GM21723 (cell line): ENCODE measurements at regions not wholly inside any gene's neighbourhood (a gene's known extent, or its start where the extent isn't known, plus 50 kb on each side); places are given as distances from the start of the nearest gene placed in this dataset.
"Not testable (repeated sequence)": the region's sequence is repeated elsewhere in the genome, so short reads cannot be mapped to it uniquely, and the experiment has no call there.

Experiments
- ATAC-seq: cut with Tn5 transposase; IDR thresholded peaks from one replicate; pipeline ENCODE4 v1.9.1; 2021; ENCODE audit warnings: mild to moderate bottlenecking, moderate library complexity; ENCODE audit not compliant: unreplicated experiment

- ATAC-seq: not testable (repeated sequence)
These were observed 600.1 kb downstream of the PRR16 start for GRCh38 chr5:121064241-121064640.

GRCh38 chr5:121086671-121087070 is 622.6 kb downstream of the PRR16 start:
- ATAC-seq: no peak

- no peak for ATAC-seq
These were observed 623.5 kb downstream of the PRR16 start for GRCh38 chr5:121087560-121087959.

- ATAC-seq: no peak
These were observed 624.2 kb downstream of the PRR16 start for GRCh38 chr5:121088341-121088740.

- no peak for ATAC-seq
These were observed 626.7 kb downstream of the PRR16 start for GRCh38 chr5:121090822-121091221.

- ATAC-seq: no peak
These were observed 636.8 kb downstream of the PRR16 start for GRCh38 chr5:121100931-121101330.

GRCh38 chr5:121105921-121106320 is 641.8 kb downstream of the PRR16 start:
- no peak for ATAC-seq

GRCh38 chr5:121106721-121107690 is 642.9 kb downstream of the PRR16 start:
- not testable (repeated sequence) for ATAC-seq

GRCh38 chr5:121108725-121109124 is 644.6 kb downstream of the PRR16 start:
- ATAC-seq: no peak

- no peak for ATAC-seq
These were observed 645.7 kb downstream of the PRR16 start for GRCh38 chr5:121109817-121110216.

- no peak for ATAC-seq
These were observed 657.7 kb downstream of the PRR16 start for GRCh38 chr5:121121786-121122185.

GRCh38 chr5:121138495-121138907 is 674.4 kb downstream of the PRR16 start:
- no peak for ATAC-seq

- no peak for ATAC-seq
These were observed 674.9 kb downstream of the PRR16 start for GRCh38 chr5:121138952-121139351.

GRCh38 chr5:121144764-121145163 is 680.7 kb downstream of the PRR16 start:
- ATAC-seq: no peak

- no peak for ATAC-seq
These were observed 687.4 kb downstream of the PRR16 start for GRCh38 chr5:121151534-121151933.

- no peak for ATAC-seq
These were observed 688.3 kb downstream of the PRR16 start for GRCh38 chr5:121152411-121152810.

- no peak for ATAC-seq
These were observed 692.5 kb downstream of the PRR16 start for GRCh38 chr5:121156565-121156964.

- ATAC-seq: no peak
These were observed 693.2 kb upstream of the FTMT start for GRCh38 chr5:121158451-121158850.

GRCh38 chr5:121160591-121160990 is 691.1 kb upstream of the FTMT start:
- ATAC-seq: no peak

- ATAC-seq: no peak
These were observed 687.0 kb upstream of the FTMT start for GRCh38 chr5:121164632-121165031.

GRCh38 chr5:121171361-121171760 is 680.3 kb upstream of the FTMT start:
- no peak for ATAC-seq

GRCh38 chr5:121171834-121172233 is 679.8 kb upstream of the FTMT start:
- no peak for ATAC-seq

- ATAC-seq: no peak
These were observed 677.3 kb upstream of the FTMT start for GRCh38 chr5:121174351-121174750.
